ENCODE measurements at regions not wholly inside any gene's neighbourhood (a gene's known extent, or its start where the extent isn't known, plus 50 kb on each side); places are given as distances from the start of the nearest gene placed in this dataset.
"Not testable (repeated sequence)": the region's sequence is repeated elsewhere in the genome, so short reads cannot be mapped to it uniquely, and the experiment has no call there.

DNA sequence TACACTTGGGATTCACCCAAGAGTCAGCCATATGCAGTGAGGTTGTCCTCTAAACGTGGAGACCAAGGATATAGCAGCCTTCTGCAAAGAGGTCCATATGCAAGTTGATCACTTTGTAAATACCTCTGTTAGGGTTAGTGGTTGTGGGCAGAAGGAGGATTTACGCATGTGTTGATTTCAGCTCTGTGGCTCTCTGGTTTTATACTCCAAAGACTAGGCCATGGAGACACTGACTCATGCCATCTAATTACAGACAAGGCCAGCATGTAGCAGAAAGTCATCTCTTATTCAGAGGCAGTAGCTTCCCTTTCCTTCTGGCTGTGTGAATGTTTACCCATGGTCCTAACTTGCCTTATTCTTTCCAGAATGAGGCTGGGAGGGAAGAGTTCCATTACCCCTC, 140.9 kb upstream of the GOLGA6L4 start:
- H3K9ac ChIP-seq (ENCODE audit: low read length in 5 of 5); H3K27ac ChIP-seq (ENCODE audit: low read depth, low read length); H3K36me3 ChIP-seq (ENCODE audit: control insufficient read depth in 5 of 5, insufficient read depth in 5 of 5, low read length in 5 of 5); H3K4me3 ChIP-seq (ENCODE audit: low read depth in 1 of 5, low read length in 5 of 5); H3K4me1 ChIP-seq (ENCODE audit: control insufficient read depth in 5 of 5, insufficient read depth in 5 of 5, low read length in 5 of 5); H3K9me3 ChIP-seq (ENCODE audit: control insufficient read depth in 5 of 5, low read length in 5 of 5); H3K27me3 ChIP-seq (ENCODE audit: control insufficient read depth in 5 of 5, insufficient read depth in 4 of 5, low read length in 5 of 5): not testable (repeated sequence)

DNA sequence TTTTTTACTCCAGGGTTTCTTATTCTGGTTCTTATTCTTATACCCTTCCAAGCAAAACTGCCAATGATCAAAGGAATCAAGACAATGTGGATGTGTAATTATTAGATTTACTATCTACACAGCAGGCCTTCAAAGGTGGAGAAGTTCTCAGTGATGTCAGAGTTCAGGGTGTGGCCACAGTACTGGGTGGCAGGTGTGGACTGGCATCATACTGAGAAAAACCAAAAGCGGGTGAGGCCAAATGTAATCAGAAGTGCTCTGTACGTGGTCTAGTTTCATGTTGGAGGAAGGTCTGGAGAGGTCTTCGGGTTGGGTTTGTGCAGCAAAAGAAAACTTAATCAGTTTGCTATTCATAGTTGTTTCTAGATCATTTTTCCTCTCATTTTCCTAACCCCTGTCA, 138.5 kb upstream of the GOLGA6L4 start:
- H3K27ac ChIP-seq (ENCODE audit: low read depth, low read length); H3K36me3 ChIP-seq (ENCODE audit: control insufficient read depth in 5 of 5, insufficient read depth in 5 of 5, low read length in 5 of 5); H3K9ac ChIP-seq (ENCODE audit: low read length in 5 of 5); H3K27me3 ChIP-seq (ENCODE audit: control insufficient read depth in 5 of 5, insufficient read depth in 4 of 5, low read length in 5 of 5); H3K9me3 ChIP-seq (ENCODE audit: control insufficient read depth in 5 of 5, low read length in 5 of 5); H3K4me1 ChIP-seq (ENCODE audit: control insufficient read depth in 5 of 5, insufficient read depth in 5 of 5, low read length in 5 of 5); H3K4me3 ChIP-seq (ENCODE audit: low read depth in 1 of 5, low read length in 5 of 5): not testable (repeated sequence)

DNA sequence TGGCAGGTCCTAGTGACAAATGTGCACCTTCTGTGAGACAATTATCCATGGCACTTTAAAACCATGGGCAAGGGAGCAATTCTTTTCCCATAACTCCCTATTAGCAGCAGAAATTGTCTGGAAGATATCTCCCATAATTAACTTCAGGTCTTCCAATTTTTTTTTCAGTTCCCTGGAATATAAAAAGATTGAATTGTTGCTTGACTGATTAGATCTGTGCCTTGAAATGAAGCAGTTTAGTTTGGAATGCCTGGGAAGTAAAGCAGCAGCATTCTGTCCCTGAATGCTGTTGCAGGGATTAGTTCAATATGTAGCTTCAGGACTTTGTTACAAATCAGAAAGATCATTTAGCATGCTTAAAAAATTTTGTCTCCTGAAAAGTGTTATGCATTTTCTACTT, 137.0 kb upstream of the GOLGA6L4 start:
- H3K9ac ChIP-seq (ENCODE audit: low read length in 5 of 5), result no peak overlapping the region
- H3K4me1 ChIP-seq (ENCODE audit: control insufficient read depth in 5 of 5, insufficient read depth in 5 of 5, low read length in 5 of 5), result peaks cover 0 to 6% (median 0%) of the 10 kb centered on the region in 5 donors
- H3K9me3 ChIP-seq (ENCODE audit: control insufficient read depth in 5 of 5, low read length in 5 of 5), result no peaks in the 10 kb centered on the region
- no peaks in the 10 kb centered on the region for H3K36me3 ChIP-seq (ENCODE audit: control insufficient read depth in 5 of 5, insufficient read depth in 5 of 5, low read length in 5 of 5)
- no peak overlapping the region for H3K27ac ChIP-seq (ENCODE audit: low read depth, low read length)
- H3K4me3 ChIP-seq (ENCODE audit: low read depth in 1 of 5, low read length in 5 of 5), result no peak overlapping the region
- H3K27me3 ChIP-seq (ENCODE audit: control insufficient read depth in 5 of 5, insufficient read depth in 4 of 5, low read length in 5 of 5), result peaks cover 0 to 2% (median 0%) of the 10 kb centered on the region in 5 donors

DNA sequence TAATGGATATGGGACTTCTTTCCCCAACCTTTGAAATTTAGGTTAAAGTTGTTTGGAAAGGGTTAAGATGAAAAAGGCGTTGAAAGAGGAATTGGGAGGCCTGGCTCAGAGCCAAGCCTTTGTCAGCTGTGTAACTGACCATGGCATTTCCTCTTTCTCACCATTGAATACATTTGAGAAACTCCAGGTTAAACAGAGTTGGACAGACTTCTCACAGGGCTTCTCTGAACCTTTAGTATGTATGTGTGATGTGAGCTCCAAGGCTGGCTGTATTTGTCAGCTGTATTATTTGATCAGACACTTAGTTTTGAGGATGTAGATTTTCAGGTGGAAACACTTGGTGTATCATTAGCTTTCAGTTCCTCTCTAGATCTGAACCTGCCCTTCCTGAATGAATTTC, 136.4 kb upstream of the GOLGA6L4 start:
- H3K36me3 ChIP-seq (ENCODE audit: control insufficient read depth in 5 of 5, insufficient read depth in 5 of 5, low read length in 5 of 5), result no peaks in the 10 kb centered on the region
- peaks cover 0 to 2% (median 0%) of the 10 kb centered on the region in 5 donors for H3K27me3 ChIP-seq (ENCODE audit: control insufficient read depth in 5 of 5, insufficient read depth in 4 of 5, low read length in 5 of 5)
- no peak overlapping the region for H3K9ac ChIP-seq (ENCODE audit: low read length in 5 of 5)
- H3K4me3 ChIP-seq (ENCODE audit: low read depth in 1 of 5, low read length in 5 of 5), result no peak overlapping the region
- peaks cover 0 to 6% (median 0%) of the 10 kb centered on the region in 5 donors for H3K4me1 ChIP-seq (ENCODE audit: control insufficient read depth in 5 of 5, insufficient read depth in 5 of 5, low read length in 5 of 5)
- no peak overlapping the region for H3K27ac ChIP-seq (ENCODE audit: low read depth, low read length)
- no peaks in the 10 kb centered on the region for H3K9me3 ChIP-seq (ENCODE audit: control insufficient read depth in 5 of 5, low read length in 5 of 5)

DNA sequence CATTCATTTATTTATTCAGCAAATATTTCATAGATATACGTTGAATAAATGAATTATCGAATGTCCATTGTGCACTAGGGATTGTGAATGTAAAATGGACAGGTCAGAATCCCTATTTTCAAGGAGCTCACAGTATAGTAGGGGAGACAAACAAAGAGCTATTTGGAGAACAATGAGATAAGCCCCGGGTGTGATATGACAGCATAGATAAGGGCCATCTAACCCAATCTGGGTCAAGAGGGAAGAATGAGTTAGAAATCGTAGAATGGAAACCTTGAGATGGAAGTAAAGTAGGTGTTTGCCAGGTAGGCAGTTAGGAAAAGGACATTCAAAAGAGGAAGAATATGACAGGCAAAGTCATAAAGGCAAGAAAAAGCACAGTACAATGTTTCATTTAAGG, 132.2 kb upstream of the GOLGA6L4 start:
- H3K27me3 ChIP-seq (ENCODE audit: control insufficient read depth in 5 of 5, insufficient read depth in 4 of 5, low read length in 5 of 5), result peaks cover 0 to 2% (median 0%) of the 10 kb centered on the region in 5 donors
- H3K9me3 ChIP-seq (ENCODE audit: control insufficient read depth in 5 of 5, low read length in 5 of 5), result no peaks in the 10 kb centered on the region
- H3K4me1 ChIP-seq (ENCODE audit: control insufficient read depth in 5 of 5, insufficient read depth in 5 of 5, low read length in 5 of 5), result peaks cover 0 to 6% (median 0%) of the 10 kb centered on the region in 5 donors
- no peaks in the 10 kb centered on the region for H3K36me3 ChIP-seq (ENCODE audit: control insufficient read depth in 5 of 5, insufficient read depth in 5 of 5, low read length in 5 of 5)
- no peak overlapping the region for H3K27ac ChIP-seq (ENCODE audit: low read depth, low read length)
- H3K9ac ChIP-seq (ENCODE audit: low read length in 5 of 5), result no peak overlapping the region
- no peak overlapping the region for H3K4me3 ChIP-seq (ENCODE audit: low read depth in 1 of 5, low read length in 5 of 5)

DNA sequence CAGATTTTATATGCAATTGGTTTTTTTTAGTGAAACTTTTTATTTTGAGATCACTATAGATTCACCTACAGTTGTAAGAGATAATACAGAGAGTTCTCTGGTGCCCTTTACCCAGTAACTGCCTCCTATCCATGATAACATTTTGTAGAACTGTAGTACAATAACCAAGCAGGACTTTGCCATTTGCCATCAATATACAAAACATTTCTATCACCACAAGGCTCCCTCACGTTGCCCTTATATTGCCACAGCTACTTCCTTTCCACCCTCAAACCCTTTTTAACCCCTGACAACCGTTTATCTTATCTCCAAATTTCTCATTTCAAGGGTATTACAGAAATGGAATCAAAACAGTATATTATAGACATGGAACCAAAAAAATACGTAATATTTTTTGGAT, 130.7 kb upstream of the GOLGA6L4 start:
- H3K27me3 ChIP-seq (ENCODE audit: control insufficient read depth in 5 of 5, insufficient read depth in 4 of 5, low read length in 5 of 5), result peaks cover 0 to 2% (median 0%) of the 10 kb centered on the region in 5 donors
- H3K4me3 ChIP-seq (ENCODE audit: low read depth in 1 of 5, low read length in 5 of 5), result no peak overlapping the region
- H3K36me3 ChIP-seq (ENCODE audit: control insufficient read depth in 5 of 5, insufficient read depth in 5 of 5, low read length in 5 of 5), result no peaks in the 10 kb centered on the region
- no peak overlapping the region for H3K27ac ChIP-seq (ENCODE audit: low read depth, low read length)
- no peaks in the 10 kb centered on the region for H3K4me1 ChIP-seq (ENCODE audit: control insufficient read depth in 5 of 5, insufficient read depth in 5 of 5, low read length in 5 of 5)
- H3K9ac ChIP-seq (ENCODE audit: low read length in 5 of 5), result no peak overlapping the region
- H3K9me3 ChIP-seq (ENCODE audit: control insufficient read depth in 5 of 5, low read length in 5 of 5), result no peaks in the 10 kb centered on the region

DNA sequence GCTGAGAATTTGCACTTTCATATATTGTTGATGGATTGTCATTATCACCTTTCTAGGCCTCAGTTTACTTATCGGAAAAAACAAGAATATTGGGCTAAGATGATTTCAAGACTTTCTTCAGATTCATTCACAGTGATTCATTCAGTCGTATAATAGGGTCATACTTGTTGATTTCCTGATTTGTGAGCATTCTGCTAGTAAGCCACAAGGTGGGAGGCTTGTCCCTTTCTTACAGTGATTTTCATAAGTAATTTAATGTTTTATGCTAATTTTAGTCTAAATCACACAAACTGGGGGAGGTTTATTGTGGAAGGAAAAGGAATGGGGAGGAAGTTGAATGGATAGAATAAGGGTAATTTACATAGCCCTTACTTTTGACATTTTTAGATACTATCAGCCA, 126.8 kb upstream of the GOLGA6L4 start:
- Histone ChIP-seq H3K27ac (ENCODE audit: low read depth, low read length) (no peak overlapping the region), H3K4me3 (ENCODE audit: low read depth in 1 of 5, low read length in 5 of 5) (no peak overlapping the region), H3K9me3 (ENCODE audit: control insufficient read depth in 5 of 5, low read length in 5 of 5) (no peaks in the 10 kb centered on the region), H3K27me3 (ENCODE audit: control insufficient read depth in 5 of 5, insufficient read depth in 4 of 5, low read length in 5 of 5) (no peaks in the 10 kb centered on the region), H3K4me1 (ENCODE audit: control insufficient read depth in 5 of 5, insufficient read depth in 5 of 5, low read length in 5 of 5) (no peaks in the 10 kb centered on the region), H3K9ac (ENCODE audit: low read length in 5 of 5) (no peak overlapping the region), H3K36me3 (ENCODE audit: control insufficient read depth in 5 of 5, insufficient read depth in 5 of 5, low read length in 5 of 5) (no peaks in the 10 kb centered on the region)

DNA sequence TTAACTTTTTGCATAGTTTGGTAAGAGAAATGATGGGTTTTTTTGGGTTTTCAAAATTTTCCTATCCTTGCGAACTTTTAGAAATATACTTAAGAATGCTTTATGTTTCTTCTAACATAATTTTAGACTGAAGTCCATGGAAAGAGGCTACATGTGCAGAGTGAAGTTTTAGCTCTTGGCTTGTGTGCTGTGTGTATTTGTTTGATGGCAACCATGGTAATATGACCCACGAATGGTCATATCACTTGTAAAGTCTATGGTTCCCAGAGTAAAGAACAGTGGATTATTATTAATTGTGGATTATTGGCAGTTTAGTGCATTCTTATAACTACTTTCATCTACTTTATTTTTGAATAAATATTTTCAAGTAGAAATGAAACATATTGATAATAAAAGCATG, 124.0 kb upstream of the GOLGA6L4 start:
- Histone ChIP-seq H3K27me3 (ENCODE audit: control insufficient read depth in 5 of 5, insufficient read depth in 4 of 5, low read length in 5 of 5) (no peaks in the 10 kb centered on the region), H3K4me1 (ENCODE audit: control insufficient read depth in 5 of 5, insufficient read depth in 5 of 5, low read length in 5 of 5) (no peaks in the 10 kb centered on the region), H3K4me3 (ENCODE audit: low read depth in 1 of 5, low read length in 5 of 5) (no peak overlapping the region), H3K9me3 (ENCODE audit: control insufficient read depth in 5 of 5, low read length in 5 of 5) (no peaks in the 10 kb centered on the region), H3K9ac (ENCODE audit: low read length in 5 of 5) (no peak overlapping the region), H3K27ac (ENCODE audit: low read depth, low read length) (no peak overlapping the region), H3K36me3 (ENCODE audit: control insufficient read depth in 5 of 5, insufficient read depth in 5 of 5, low read length in 5 of 5) (no peaks in the 10 kb centered on the region)

DNA sequence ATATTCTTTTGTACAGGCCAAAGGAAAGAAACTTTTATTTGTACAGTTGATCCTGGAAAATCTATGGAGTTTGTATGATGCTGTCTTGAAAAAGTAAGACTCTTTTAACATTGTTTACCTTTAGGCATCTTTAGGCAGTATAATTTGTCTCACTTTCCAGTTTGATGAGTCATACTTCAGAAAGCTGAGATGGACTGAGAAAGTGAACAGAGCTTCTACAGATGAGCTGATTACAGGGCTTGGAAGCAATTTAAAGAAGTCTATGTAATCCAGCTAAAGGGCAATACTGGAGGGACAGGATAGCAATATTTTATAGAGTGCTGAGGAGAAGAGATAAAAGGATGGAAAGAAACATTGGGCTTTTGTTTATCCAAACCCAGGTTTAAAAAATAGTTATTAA, 123.5 kb upstream of the GOLGA6L4 start:
- H3K36me3 ChIP-seq (ENCODE audit: control insufficient read depth in 5 of 5, insufficient read depth in 5 of 5, low read length in 5 of 5), result no peaks in the 10 kb centered on the region
- H3K27ac ChIP-seq (ENCODE audit: low read depth, low read length), result no peak overlapping the region
- H3K9ac ChIP-seq (ENCODE audit: low read length in 5 of 5), result no peak overlapping the region
- no peak overlapping the region for H3K4me3 ChIP-seq (ENCODE audit: low read depth in 1 of 5, low read length in 5 of 5)
- no peaks in the 10 kb centered on the region for H3K27me3 ChIP-seq (ENCODE audit: control insufficient read depth in 5 of 5, insufficient read depth in 4 of 5, low read length in 5 of 5)
- H3K4me1 ChIP-seq (ENCODE audit: control insufficient read depth in 5 of 5, insufficient read depth in 5 of 5, low read length in 5 of 5), result no peaks in the 10 kb centered on the region
- H3K9me3 ChIP-seq (ENCODE audit: control insufficient read depth in 5 of 5, low read length in 5 of 5), result no peaks in the 10 kb centered on the region

DNA sequence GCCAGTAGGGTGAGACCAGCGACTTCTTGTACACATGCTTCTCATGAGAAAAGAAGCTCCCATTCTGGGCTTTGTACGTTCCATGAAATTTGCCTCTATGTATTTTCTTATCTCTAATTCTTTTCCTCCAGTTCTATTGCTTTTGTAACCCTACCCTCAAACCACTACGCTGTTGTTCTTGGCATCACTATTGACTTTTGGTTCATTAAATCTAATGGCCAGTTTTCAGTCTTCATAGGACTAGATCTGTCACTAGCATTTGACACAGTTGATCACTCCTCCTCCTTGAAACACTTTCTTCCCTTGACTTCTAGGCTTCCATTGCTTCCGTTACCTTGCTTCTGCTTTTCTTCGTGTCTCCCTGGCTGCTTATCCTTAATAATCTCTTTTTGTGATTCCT, 121.7 kb upstream of the GOLGA6L4 start:
- no peak overlapping the region for H3K27ac ChIP-seq (ENCODE audit: low read depth, low read length)
- H3K4me1 ChIP-seq (ENCODE audit: control insufficient read depth in 5 of 5, insufficient read depth in 5 of 5, low read length in 5 of 5), result no peaks in the 10 kb centered on the region
- H3K27me3 ChIP-seq (ENCODE audit: control insufficient read depth in 5 of 5, insufficient read depth in 4 of 5, low read length in 5 of 5), result no peaks in the 10 kb centered on the region
- no peaks in the 10 kb centered on the region for H3K9me3 ChIP-seq (ENCODE audit: control insufficient read depth in 5 of 5, low read length in 5 of 5)
- no peak overlapping the region for H3K9ac ChIP-seq (ENCODE audit: low read length in 5 of 5)
- no peak overlapping the region for H3K4me3 ChIP-seq (ENCODE audit: low read depth in 1 of 5, low read length in 5 of 5)
- H3K36me3 ChIP-seq (ENCODE audit: control insufficient read depth in 5 of 5, insufficient read depth in 5 of 5, low read length in 5 of 5), result no peaks in the 10 kb centered on the region

DNA sequence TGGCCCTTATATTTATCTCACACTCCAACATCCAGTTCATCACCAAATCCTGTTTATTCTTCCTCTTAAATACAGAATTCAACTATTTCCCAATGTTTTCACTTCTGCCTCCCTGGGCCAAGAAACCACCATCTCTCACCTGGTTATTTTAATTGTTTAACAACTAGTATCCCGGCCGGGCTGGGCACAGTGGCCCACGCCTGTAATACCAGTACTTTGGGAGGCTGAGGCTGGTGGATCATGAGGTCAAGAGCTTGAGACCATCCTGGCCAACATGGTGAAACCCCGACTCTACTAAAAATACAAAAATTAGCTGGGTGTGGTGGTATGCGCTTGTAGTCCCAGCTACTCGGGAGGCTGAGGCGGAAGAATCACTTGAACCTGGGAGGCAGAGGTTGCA, 120.9 kb upstream of the GOLGA6L4 start:
- H3K4me3 ChIP-seq (ENCODE audit: low read depth in 1 of 5, low read length in 5 of 5); H3K9ac ChIP-seq (ENCODE audit: low read length in 5 of 5); H3K27ac ChIP-seq (ENCODE audit: low read depth, low read length); H3K4me1 ChIP-seq (ENCODE audit: control insufficient read depth in 5 of 5, insufficient read depth in 5 of 5, low read length in 5 of 5); H3K36me3 ChIP-seq (ENCODE audit: control insufficient read depth in 5 of 5, insufficient read depth in 5 of 5, low read length in 5 of 5); H3K9me3 ChIP-seq (ENCODE audit: control insufficient read depth in 5 of 5, low read length in 5 of 5); H3K27me3 ChIP-seq (ENCODE audit: control insufficient read depth in 5 of 5, insufficient read depth in 4 of 5, low read length in 5 of 5): not testable (repeated sequence)
